Astrocyte (in vitro differentiated cells and primary cell): ENCODE measurements at regions not wholly inside any gene's neighbourhood (a gene's known extent, or its start where the extent isn't known, plus 50 kb on each side); places are given as distances from the start of the nearest gene placed in this dataset.

Experiments used
- DNase-seq: peaks from one replicate; pipeline ENCODE4 v3.0.0-alpha.2; 2010; ENCODE audit warnings: low read depth
- FAIRE-seq: peaks from 2 replicates; lab custom pipeline; 2011; peaks lifted over from hg19 to GRCh38; lab: Jason Lieb, UNC
- H2AFZ ChIP-seq: 2 replicates; pipeline ENCODE4 v1.6.0; 2012; ENCODE audit warnings: low read depth, low read length, inconsistent platforms
- H3K27ac ChIP-seq: 2 replicates; pipeline ENCODE4 v1.5.1; 2011; ENCODE audit warnings: low read depth, low read length, inconsistent platforms
- H3K27me3 ChIP-seq: 2 replicates; pipeline ENCODE4 v1.6.0; 2011; ENCODE audit warnings: low read length, inconsistent platforms; ENCODE audit not compliant: insufficient read depth
- H3K36me3 ChIP-seq: 2 replicates; pipeline ENCODE4 v1.5.1; 2011; ENCODE audit warnings: low read length, inconsistent platforms; ENCODE audit not compliant: insufficient read depth
- H3K4me1 ChIP-seq: 2 replicates; pipeline ENCODE4 v1.5.1; 2011; ENCODE audit warnings: low read length, inconsistent platforms; ENCODE audit not compliant: insufficient read depth
- H3K4me2 ChIP-seq: 2 replicates; pipeline ENCODE4 v1.6.0; 2012; ENCODE audit warnings: low read length, inconsistent platforms
- H3K4me3 ChIP-seq: 2 replicates; pipeline ENCODE4 v1.5.1; 2011; ENCODE audit warnings: low read depth, mild to moderate bottlenecking, low read length, inconsistent platforms; ENCODE audit not compliant: insufficient read depth
- H3K79me2 ChIP-seq: 2 replicates; pipeline ENCODE4 v1.6.0; 2012; ENCODE audit warnings: mild to moderate bottlenecking, low read length, inconsistent platforms; ENCODE audit not compliant: insufficient read depth
- H3K9ac ChIP-seq: 2 replicates; pipeline ENCODE4 v1.6.0; 2012; ENCODE audit warnings: mild to moderate bottlenecking, low read length, inconsistent platforms
- H3K9me3 ChIP-seq: 2 replicates; pipeline ENCODE4 v1.5.1; 2012; ENCODE audit warnings: low read depth, mild to moderate bottlenecking, low read length, inconsistent platforms; ENCODE audit not compliant: insufficient read depth
- H4K20me1 ChIP-seq: 2 replicates; pipeline ENCODE4 v1.6.0; 2012; ENCODE audit warnings: low read length, inconsistent platforms; ENCODE audit not compliant: insufficient read depth
- H3K27ac Mint-ChIP-seq: one replicate; pipeline ENCODE4 v1.8.0; 2021; ENCODE audit warnings: mild to moderate bottlenecking, mixed read lengths; ENCODE audit not compliant: unreplicated experiment
- H3K27me3 Mint-ChIP-seq: one replicate; pipeline ENCODE4 v1.8.0; 2021; ENCODE audit warnings: low read depth, mixed read lengths; ENCODE audit not compliant: unreplicated experiment
- H3K36me3 Mint-ChIP-seq: one replicate; pipeline ENCODE4 v1.8.0; 2021; ENCODE audit warnings: low read depth, mixed read lengths; ENCODE audit not compliant: unreplicated experiment
- H3K4me1 Mint-ChIP-seq: one replicate; pipeline ENCODE4 v1.8.0; 2021; ENCODE audit warnings: low read depth, mixed read lengths; ENCODE audit not compliant: unreplicated experiment
- H3K4me3 Mint-ChIP-seq: one replicate; pipeline ENCODE4 v1.8.0; 2021; ENCODE audit warnings: mild to moderate bottlenecking, moderate library complexity, mixed read lengths; ENCODE audit not compliant: unreplicated experiment
- H3K9me3 Mint-ChIP-seq: one replicate; pipeline ENCODE4 v1.8.0; 2021; ENCODE audit warnings: mild to moderate bottlenecking, mixed read lengths; ENCODE audit not compliant: unreplicated experiment
- CTCF ChIP-seq: IDR thresholded peaks from 2 replicates; pipeline ENCODE4 v1.5.1; 2011; ENCODE audit warnings: low read depth, mild to moderate bottlenecking, inconsistent platforms, low read length, moderate library complexity; ENCODE audit not compliant: insufficient read depth
- EZH2 ChIP-seq: IDR thresholded peaks from 2 replicates; pipeline ENCODE4 v1.6.1; 2012; ENCODE audit warnings: mild to moderate bottlenecking, low read length, inconsistent platforms; ENCODE audit not compliant: insufficient read depth

GRCh38 chr1:204003536-204003935, 69.4 kb upstream of the SOX13 start:
- no peak overlapping the region for H3K4me3 Mint-ChIP-seq
- no peak for FAIRE-seq
- TF ChIP-seq CTCF: no peak
- no peak for TF ChIP-seq EZH2
- H3K36me3 Mint-ChIP-seq: no peaks in the 10 kb centered on the region
- no peaks in the 10 kb centered on the region for H3K27me3 ChIP-seq
- no peak for DNase-seq
- H3K9ac ChIP-seq: no peak overlapping the region
- H4K20me1 ChIP-seq: no peaks in the 10 kb centered on the region
- peaks cover 5% of the 10 kb centered on the region for H3K9me3 Mint-ChIP-seq
- H3K36me3 ChIP-seq: no peaks in the 10 kb centered on the region
- no peak overlapping the region for H3K27ac ChIP-seq
- no peak overlapping the region for H3K4me3 ChIP-seq
- no peak overlapping the region for H3K4me2 ChIP-seq
- H3K4me1 ChIP-seq: no peaks in the 10 kb centered on the region
- H3K79me2 ChIP-seq: no peaks in the 10 kb centered on the region
- H3K27ac Mint-ChIP-seq: no peak overlapping the region
- no peak overlapping the region for H2AFZ ChIP-seq
- no peaks in the 10 kb centered on the region for H3K27me3 Mint-ChIP-seq
- H3K4me1 Mint-ChIP-seq: peaks cover 2% of the 10 kb centered on the region
- no peaks in the 10 kb centered on the region for H3K9me3 ChIP-seq

- H3K79me2 ChIP-seq: no peaks in the 10 kb centered on the region
- no peaks in the 10 kb centered on the region for H3K9me3 ChIP-seq
- no peak for DNase-seq
- H3K4me3 Mint-ChIP-seq: no peak overlapping the region
- H3K36me3 Mint-ChIP-seq: no peaks in the 10 kb centered on the region
- FAIRE-seq: no peak
- H3K4me3 ChIP-seq: no peak overlapping the region
- H3K27me3 Mint-ChIP-seq: peaks cover 2% of the 10 kb centered on the region
- no peaks in the 10 kb centered on the region for H3K9me3 Mint-ChIP-seq
- no peak overlapping the region for H3K4me2 ChIP-seq
- H3K27me3 ChIP-seq: peaks cover 2% of the 10 kb centered on the region
- H3K36me3 ChIP-seq: no peaks in the 10 kb centered on the region
- no peak overlapping the region for H3K27ac Mint-ChIP-seq
- TF ChIP-seq CTCF (no peak), EZH2 (no peak)
- H4K20me1 ChIP-seq: no peaks in the 10 kb centered on the region
- H3K4me1 ChIP-seq: no peaks in the 10 kb centered on the region
- H3K27ac ChIP-seq: no peak overlapping the region
- H2AFZ ChIP-seq: no peak overlapping the region
- H3K4me1 Mint-ChIP-seq: no peaks in the 10 kb centered on the region
- no peak overlapping the region for H3K9ac ChIP-seq
Measured at GRCh38 chr1:204011426-204011825, 61.5 kb upstream of the SOX13 start.

DNA sequence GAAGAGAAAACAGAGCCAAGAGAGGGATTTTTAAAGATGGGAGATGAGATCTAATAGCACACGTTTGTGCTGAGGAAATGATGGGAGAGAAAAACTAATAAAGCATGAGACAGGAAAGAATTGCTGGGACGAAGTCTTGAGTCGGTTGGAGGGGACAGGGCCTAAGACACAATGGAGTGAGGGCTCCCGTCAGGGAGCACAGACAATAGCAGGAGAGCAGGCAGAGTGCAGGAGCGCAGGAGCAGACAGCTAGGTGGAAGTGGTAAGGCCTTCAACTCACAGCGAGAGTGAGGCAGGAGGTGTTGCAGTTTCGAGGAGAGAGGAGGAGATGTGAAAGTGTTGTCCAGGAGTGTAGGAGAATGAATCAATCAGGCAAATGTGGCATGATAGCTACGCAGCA, 59.9 kb upstream of the SOX13 start:
- H3K36me3 Mint-ChIP-seq: no peaks in the 10 kb centered on the region
- no peak for DNase-seq
- H3K9ac ChIP-seq: no peak overlapping the region
- no peak overlapping the region for H2AFZ ChIP-seq
- FAIRE-seq: no peak
- H3K4me1 Mint-ChIP-seq: no peaks in the 10 kb centered on the region
- H3K27ac Mint-ChIP-seq: no peak overlapping the region
- no peak overlapping the region for H3K27ac ChIP-seq
- no peak overlapping the region for H3K4me3 ChIP-seq
- no peaks in the 10 kb centered on the region for H3K9me3 Mint-ChIP-seq
- no peaks in the 10 kb centered on the region for H4K20me1 ChIP-seq
- no peaks in the 10 kb centered on the region for H3K79me2 ChIP-seq
- H3K4me2 ChIP-seq: no peak overlapping the region
- no peaks in the 10 kb centered on the region for H3K9me3 ChIP-seq
- peaks cover 2% of the 10 kb centered on the region for H3K27me3 Mint-ChIP-seq
- no peaks in the 10 kb centered on the region for H3K36me3 ChIP-seq
- TF ChIP-seq EZH2: no peak
- no peak for TF ChIP-seq CTCF
- H3K4me1 ChIP-seq: no peaks in the 10 kb centered on the region
- peaks cover 4% of the 10 kb centered on the region for H3K27me3 ChIP-seq
- H3K4me3 Mint-ChIP-seq: no peak overlapping the region
